ENCODE measurements at regions not wholly inside any gene's neighbourhood (a gene's known extent, or its start where the extent isn't known, plus 50 kb on each side); places are given as distances from the start of the nearest gene placed in this dataset.
A peak's percentile ranks its signal among the peaks of the same experiment; 100 is the strongest.
"Not testable (repeated sequence)": the region's sequence is repeated elsewhere in the genome, so short reads cannot be mapped to it uniquely, and the experiment has no call there.

DNA sequence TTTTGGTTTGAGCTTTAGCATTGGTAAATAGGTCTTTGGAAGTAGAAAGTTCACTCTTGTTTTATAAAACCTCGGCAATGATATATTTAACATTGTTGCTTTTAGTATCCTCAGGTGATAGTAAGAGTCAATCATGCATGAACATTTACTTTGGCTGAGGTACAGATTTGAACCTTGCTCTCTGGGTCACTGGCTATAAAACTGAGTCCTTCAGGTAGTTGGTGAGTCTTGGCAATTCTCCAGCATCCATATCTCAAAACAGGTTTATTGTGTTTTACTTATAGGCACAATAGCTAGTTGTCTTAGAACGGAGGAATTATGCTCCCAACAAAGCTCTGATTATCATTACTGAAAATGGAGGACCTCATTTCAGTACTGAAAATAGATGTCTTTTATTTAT, 75.1 kb downstream of the MAT2B start:
- Histone ChIP-seq H3K4me3 (replicated peaks in 1 of 3; ENCODE audit: insufficient read depth in 1 of 3, low read depth in 1 of 3, low read length in 3 of 3) (no peak overlapping the region), H3K27me3 (ENCODE audit: control insufficient read depth in 2 of 2, insufficient read depth in 2 of 2, low read length in 2 of 2) (no peaks in the 10 kb centered on the region), H2AFZ (ENCODE audit: low read depth, low read length) (no peak overlapping the region), H3K79me2 (ENCODE audit: control insufficient read depth, insufficient read depth, low read length) (no peaks in the 10 kb centered on the region), H3K9me3 (replicated peaks; ENCODE audit: control insufficient read depth, insufficient read depth, low read length) (no peaks in the 10 kb centered on the region), H3K9me1 (replicated peaks; ENCODE audit: control insufficient read depth, extremely low read depth, insufficient read depth, low read length) (no peaks in the 10 kb centered on the region), H3K4me1 (ENCODE audit: control insufficient read depth, extremely low read depth, insufficient read depth, low read length) (peaks cover 7% of the 10 kb centered on the region), H3K27ac (ENCODE audit: insufficient read depth, low read depth, low read length) (no peak overlapping the region), H3K9ac (replicated peaks; ENCODE audit: extremely low read depth, insufficient read depth, low read length) (no peak overlapping the region), H3K36me3 (ENCODE audit: control insufficient read depth in 2 of 2, extremely low read depth in 1 of 2, insufficient read depth in 2 of 2, low read length in 2 of 2) (no peaks in the 10 kb centered on the region), H4K20me1 (replicated peaks; ENCODE audit: control insufficient read depth, extremely low read depth, insufficient read depth, low read length) (no peaks in the 10 kb centered on the region), H3K4me2 (ENCODE audit: insufficient read depth, low read length) (no peak overlapping the region)
- TF ChIP-seq POLR2AphosphoS5 (IDR thresholded peaks at IDR 0.05; ENCODE audit: insufficient read depth, low read depth, low read length), result no peak
- no peak for TF ChIP-seq GATA2 (IDR thresholded peaks at IDR 0.05; ENCODE audit: insufficient read depth, insufficient read length, low read depth, low read length)
- no peak for TF ChIP-seq FOS (IDR thresholded peaks at IDR 0.05; ENCODE audit: borderline replicate concordance, insufficient read depth, low read length)
- TF ChIP-seq, protein P1, sequence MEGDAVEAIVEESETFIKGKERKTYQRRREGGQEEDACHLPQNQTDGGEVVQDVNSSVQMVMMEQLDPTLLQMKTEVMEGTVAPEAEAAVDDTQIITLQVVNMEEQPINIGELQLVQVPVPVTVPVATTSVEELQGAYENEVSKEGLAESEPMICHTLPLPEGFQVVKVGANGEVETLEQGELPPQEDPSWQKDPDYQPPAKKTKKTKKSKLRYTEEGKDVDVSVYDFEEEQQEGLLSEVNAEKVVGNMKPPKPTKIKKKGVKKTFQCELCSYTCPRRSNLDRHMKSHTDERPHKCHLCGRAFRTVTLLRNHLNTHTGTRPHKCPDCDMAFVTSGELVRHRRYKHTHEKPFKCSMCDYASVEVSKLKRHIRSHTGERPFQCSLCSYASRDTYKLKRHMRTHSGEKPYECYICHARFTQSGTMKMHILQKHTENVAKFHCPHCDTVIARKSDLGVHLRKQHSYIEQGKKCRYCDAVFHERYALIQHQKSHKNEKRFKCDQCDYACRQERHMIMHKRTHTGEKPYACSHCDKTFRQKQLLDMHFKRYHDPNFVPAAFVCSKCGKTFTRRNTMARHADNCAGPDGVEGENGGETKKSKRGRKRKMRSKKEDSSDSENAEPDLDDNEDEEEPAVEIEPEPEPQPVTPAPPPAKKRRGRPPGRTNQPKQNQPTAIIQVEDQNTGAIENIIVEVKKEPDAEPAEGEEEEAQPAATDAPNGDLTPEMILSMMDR (IDR thresholded peaks at IDR 0.05; ENCODE audit: extremely low read depth in 1 of 2, insufficient read depth in 1 of 2, low read depth in 1 of 2, low read length in 2 of 2), result no peak
- TF ChIP-seq POLR2A (IDR thresholded peaks at IDR 0.05; ENCODE audit: low read depth, low read length), result no peak
- FAIRE-seq (no peak), DNase-seq (ENCODE audit: low read depth, low spot score) (peak; percentile 14)
- BruUV-seq (replicated peaks), result no TSS peak
- CTCF ChIA-PET, result interaction anchor here (0.9 to 1.7 kb wide), 3 partner anchors 16 to 432 kb away, joined by 3 to 4 read pairs (median 3); no protein-coding TSS in a partner anchor
- intact Hi-C loops (cut with micrococcal nuclease), result no loop called here
- POLR2A ChIA-PET, result no interaction called here
- dilution Hi-C loops (cut with MboI; ENCODE audit: extremely low pct_ligation_motif_present, low sequenced_read_pairs), result no loop called here

DNA sequence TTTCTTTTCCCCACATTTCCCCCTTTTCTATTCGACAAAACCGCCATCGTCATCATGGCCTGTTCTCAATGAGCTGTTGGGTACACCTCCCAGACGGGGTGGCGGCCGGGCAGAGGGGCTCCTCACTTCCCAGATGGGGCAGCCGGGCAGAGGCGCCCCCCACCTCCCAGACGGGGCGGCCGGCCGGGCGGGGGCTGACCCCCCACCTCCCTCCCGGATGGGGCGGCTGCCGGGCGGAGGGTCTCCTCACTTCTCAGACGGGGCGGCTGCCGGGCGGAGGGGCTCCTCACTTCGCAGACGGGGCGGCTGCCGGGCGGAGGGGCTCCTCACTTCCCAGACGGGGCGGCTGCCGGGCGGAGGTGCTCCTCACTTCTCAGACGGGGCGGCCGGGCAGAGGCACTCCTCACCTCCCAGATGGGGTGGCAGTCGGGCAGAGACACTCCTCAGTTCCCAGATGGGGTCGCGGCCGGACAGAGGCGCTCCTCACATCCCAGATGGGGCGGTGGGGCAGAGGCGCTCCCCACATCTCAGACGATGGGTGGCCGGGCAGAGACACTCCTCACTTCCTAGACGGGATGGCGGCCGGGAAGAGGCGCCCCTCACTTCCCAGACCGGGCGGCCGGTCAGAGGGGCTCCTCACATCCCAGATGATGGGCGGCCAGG, 78.2 kb downstream of the MAT2B start:
- CTCF ChIA-PET; POLR2A ChIA-PET; H3K9me3 ChIP-seq (replicated peaks; ENCODE audit: control insufficient read depth, insufficient read depth, low read length); dilution Hi-C loops (cut with MboI; ENCODE audit: extremely low pct_ligation_motif_present, low sequenced_read_pairs); H3K27ac ChIP-seq (ENCODE audit: insufficient read depth, low read depth, low read length); H3K79me2 ChIP-seq (ENCODE audit: control insufficient read depth, insufficient read depth, low read length); H2AFZ ChIP-seq (ENCODE audit: low read depth, low read length); FAIRE-seq; H3K36me3 ChIP-seq (ENCODE audit: control insufficient read depth in 2 of 2, extremely low read depth in 1 of 2, insufficient read depth in 2 of 2, low read length in 2 of 2); intact Hi-C loops (cut with micrococcal nuclease); H3K4me2 ChIP-seq (ENCODE audit: insufficient read depth, low read length); H3K9ac ChIP-seq (replicated peaks; ENCODE audit: extremely low read depth, insufficient read depth, low read length); DNase-seq (ENCODE audit: low read depth, low spot score); H3K9me1 ChIP-seq (replicated peaks; ENCODE audit: control insufficient read depth, extremely low read depth, insufficient read depth, low read length); BruUV-seq (replicated peaks); H3K4me3 ChIP-seq (replicated peaks in 1 of 3; ENCODE audit: insufficient read depth in 1 of 3, low read depth in 1 of 3, low read length in 3 of 3); H4K20me1 ChIP-seq (replicated peaks; ENCODE audit: control insufficient read depth, extremely low read depth, insufficient read depth, low read length); H3K4me1 ChIP-seq (ENCODE audit: control insufficient read depth, extremely low read depth, insufficient read depth, low read length); H3K27me3 ChIP-seq (ENCODE audit: control insufficient read depth in 2 of 2, insufficient read depth in 2 of 2, low read length in 2 of 2): not testable (repeated sequence)

Data from endothelial cell of umbilical vein (primary cell).